H9 (cell line): ENCODE measurements at regions not wholly inside any gene's neighbourhood (a gene's known extent, or its start where the extent isn't known, plus 50 kb on each side); places are given as distances from the start of the nearest gene placed in this dataset.

Experiments used
- DNase-seq: peaks from one replicate; pipeline ENCODE4 v3.0.0-alpha.2; 2017
- H2AFZ ChIP-seq: one replicate; pipeline ENCODE4 v1.6.1; 2013; ENCODE audit warnings: mild to moderate bottlenecking, low read length, control low read depth, moderate library complexity
- H2AK5ac ChIP-seq: 2 replicates; pipeline ENCODE4 v1.6.1; 2013; ENCODE audit warnings: low read length, control low read depth, mixed read lengths; ENCODE audit not compliant: insufficient read length
- H2BK120ac ChIP-seq: one replicate; pipeline ENCODE4 v1.6.1; 2013; ENCODE audit warnings: low read depth, mild to moderate bottlenecking, low read length, control low read depth, inconsistent platforms; ENCODE audit not compliant: poor library complexity, severe bottlenecking
- H2BK12ac ChIP-seq: 2 replicates; pipeline ENCODE4 v1.6.1; 2013; ENCODE audit warnings: low read length, control low read depth, mixed read lengths, low read depth; ENCODE audit not compliant: insufficient read length
- H2BK15ac ChIP-seq: 2 replicates; pipeline ENCODE4 v1.6.1; 2013; ENCODE audit warnings: low read depth, low read length, control low read depth
- H2BK20ac ChIP-seq: one replicate; pipeline ENCODE4 v1.6.1; 2013; ENCODE audit warnings: low read depth, mild to moderate bottlenecking, low read length, control low read depth, inconsistent platforms; ENCODE audit not compliant: poor library complexity, severe bottlenecking
- H2BK5ac ChIP-seq: 2 replicates; pipeline ENCODE4 v1.6.1; 2013; ENCODE audit warnings: low read length, control low read depth, mixed read lengths; ENCODE audit not compliant: insufficient read length
- H3K14ac ChIP-seq: 2 replicates; pipeline ENCODE4 v1.6.1; 2013; ENCODE audit warnings: low read length, control low read depth; ENCODE audit not compliant: insufficient read depth
- H3K18ac ChIP-seq: 2 replicates; pipeline ENCODE4 v1.6.1; 2013; ENCODE audit warnings: low read depth, mild to moderate bottlenecking, mixed read lengths, low read length, control low read depth; ENCODE audit not compliant: insufficient read length
- H3K23ac ChIP-seq: 2 replicates; pipeline ENCODE4 v1.6.1; 2013; ENCODE audit warnings: low read length, control low read depth, mixed read lengths, low read depth; ENCODE audit not compliant: insufficient read length
- H3K23me2 ChIP-seq: 2 replicates; pipeline ENCODE4 v1.6.1; 2013; ENCODE audit warnings: low read depth, mild to moderate bottlenecking, mixed read lengths, low read length, control low read depth; ENCODE audit not compliant: insufficient read length, poor library complexity, severe bottlenecking
- H3K27ac ChIP-seq: 2 replicates; pipeline ENCODE4 v1.5.1; 2013; ENCODE audit warnings: low read length, control low read depth, mixed read lengths, low read depth; ENCODE audit not compliant: insufficient read length
- H3K27me3 ChIP-seq: 2 replicates; pipeline ENCODE4 v1.6.1; 2013; ENCODE audit warnings: low read length, control low read depth, inconsistent platforms; ENCODE audit not compliant: insufficient read depth
- H3K4ac ChIP-seq: 2 replicates; pipeline ENCODE4 v1.6.1; 2013; ENCODE audit warnings: low read depth, mild to moderate bottlenecking, control low read depth, inconsistent platforms, low read length, moderate library complexity
- H3K4me1 ChIP-seq: 2 replicates; pipeline ENCODE4 v1.6.1; 2013; ENCODE audit warnings: low read length, control low read depth, inconsistent platforms; ENCODE audit not compliant: insufficient read depth
- H3K4me2 ChIP-seq: 2 replicates; pipeline ENCODE4 v1.6.1; 2013; ENCODE audit warnings: low read length, control low read depth, mixed read lengths; ENCODE audit not compliant: insufficient read length, insufficient read depth
- H3K56ac ChIP-seq: 2 replicates; pipeline ENCODE4 v1.6.1; 2013; ENCODE audit warnings: low read depth, mild to moderate bottlenecking, mixed read lengths, low read length, control low read depth; ENCODE audit not compliant: insufficient read length
- H3K79me1 ChIP-seq: 2 replicates; pipeline ENCODE4 v1.6.1; 2013; ENCODE audit warnings: low read depth, mild to moderate bottlenecking, moderate library complexity, low read length, control low read depth, inconsistent platforms; ENCODE audit not compliant: insufficient read depth, poor library complexity, severe bottlenecking
- H3K79me2 ChIP-seq: 2 replicates; pipeline ENCODE4 v1.6.1; 2013; ENCODE audit warnings: low read length, control low read depth, inconsistent platforms; ENCODE audit not compliant: insufficient read depth
- H3K9ac ChIP-seq: 2 replicates; pipeline ENCODE4 v1.6.1; 2013; ENCODE audit warnings: low read length, control low read depth, mixed read lengths; ENCODE audit not compliant: insufficient read length; ENCODE audit errors: extremely low read depth
- H3K9me3 ChIP-seq: one replicate; pipeline ENCODE4 v1.6.1; 2013; ENCODE audit warnings: low read depth, low read length, inconsistent platforms; ENCODE audit not compliant: control insufficient read depth
- H3T11ph ChIP-seq: one replicate; pipeline ENCODE4 v1.6.1; 2013; ENCODE audit warnings: mild to moderate bottlenecking, low read length, control low read depth, inconsistent platforms
- H4K20me1 ChIP-seq: one replicate; pipeline ENCODE4 v1.6.1; 2013; ENCODE audit not compliant: control insufficient read depth, insufficient read length, insufficient read depth
- H4K5ac ChIP-seq: 2 replicates; pipeline ENCODE4 v1.6.1; 2013; ENCODE audit warnings: low read depth, mild to moderate bottlenecking, mixed read lengths, low read length, control low read depth; ENCODE audit not compliant: insufficient read length
- H4K8ac ChIP-seq: replicated peaks from 2 replicates; pipeline ENCODE4 v1.6.1; 2013; ENCODE audit warnings: low read length, control low read depth, mixed read lengths, low read depth; ENCODE audit not compliant: insufficient read length
- H4K91ac ChIP-seq: 2 replicates; pipeline ENCODE4 v1.6.1; 2013; ENCODE audit warnings: low read depth, mild to moderate bottlenecking, moderate library complexity, mixed read lengths, low read length, control low read depth; ENCODE audit not compliant: insufficient read length
- H3K27ac Mint-ChIP-seq, 3 experiments: 2 replicates in 2 of 3; 3 replicates in 1 of 3; pipeline ENCODE4 v1.8.0; 2020 to 2021; ENCODE audit warnings: mixed read lengths in 3 of 3, mild to moderate bottlenecking in 1 of 3, moderate library complexity in 1 of 3
- H3K27me3 Mint-ChIP-seq: 2 replicates; pipeline ENCODE4 v1.8.0; 2021; ENCODE audit warnings: low read depth, mild to moderate bottlenecking, moderate library complexity, mixed read lengths
- H3K36me3 Mint-ChIP-seq, 3 experiments: 2 replicates in 2 of 3; 3 replicates in 1 of 3; pipeline ENCODE4 v1.8.0; 2020 to 2021; ENCODE audit warnings: low read depth in 3 of 3, mixed read lengths in 3 of 3; ENCODE audit not compliant: insufficient read depth in 1 of 3
- H3K4me1 Mint-ChIP-seq, 2 experiments: 2 replicates each; pipeline ENCODE4 v1.8.0; 2020; ENCODE audit warnings: mixed read lengths in 2 of 2
- H3K4me3 Mint-ChIP-seq, 2 experiments: 2 replicates in 1 of 2; 3 replicates in 1 of 2; pipeline ENCODE4 v1.8.0; 2020 to 2021; ENCODE audit warnings: mild to moderate bottlenecking in 2 of 2, mixed read lengths in 2 of 2, moderate library complexity in 1 of 2
- H3K9me3 Mint-ChIP-seq, 2 experiments: 2 replicates in 1 of 2; 3 replicates in 1 of 2; pipeline ENCODE4 v1.8.0; 2020; ENCODE audit warnings: mild to moderate bottlenecking in 2 of 2, mixed read lengths in 2 of 2, moderate library complexity in 1 of 2
- WGBS: extraction: QIAGEN DNeasy Blood & Tissue Kit; methylation state at CpG from one replicate; pipeline ENCODE4 v1.1.7; 2013; ENCODE audit warnings: missing lambda C conversion rate, low lambda C conversion rate, mixed read lengths; ENCODE audit not compliant: insufficient read length; ENCODE audit errors: extremely low coverage; 5-methylcytosine and 5-hydroxymethylcytosine counted together
- TF ChIP-seq, protein P1 (sequence below): fragments of 200-600 bp; sonication (generic); conservative IDR thresholded peaks from 3 replicates; pipeline ENCODE4 v1.8.0; 2021; ENCODE audit warnings: antibody characterized with exemption, mild to moderate bottlenecking

DNA sequence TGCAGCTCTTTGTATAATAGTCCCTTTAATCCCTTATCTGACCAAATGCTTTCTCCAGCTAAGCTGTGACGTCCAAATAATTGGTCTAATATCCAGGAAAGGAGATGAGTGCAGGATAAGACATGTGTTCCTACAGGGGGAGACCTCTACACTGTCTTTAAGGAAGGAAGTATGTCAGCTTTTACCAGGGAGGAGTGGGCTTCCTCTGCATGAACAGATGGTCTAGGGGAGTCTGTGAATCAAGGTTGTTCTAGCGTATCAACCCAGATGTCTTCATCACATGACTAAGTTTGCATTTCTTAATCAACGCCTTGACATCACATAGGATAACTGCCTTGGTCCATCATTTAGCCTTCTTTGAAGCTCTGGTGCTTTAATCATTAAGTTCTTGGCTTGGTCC lies 528.2 kb downstream of the MRPL39 start:
- Histone ChIP-seq H3K14ac (no peak overlapping the region), H4K8ac (no peak overlapping the region)
- TF ChIP-seq, protein P1, sequence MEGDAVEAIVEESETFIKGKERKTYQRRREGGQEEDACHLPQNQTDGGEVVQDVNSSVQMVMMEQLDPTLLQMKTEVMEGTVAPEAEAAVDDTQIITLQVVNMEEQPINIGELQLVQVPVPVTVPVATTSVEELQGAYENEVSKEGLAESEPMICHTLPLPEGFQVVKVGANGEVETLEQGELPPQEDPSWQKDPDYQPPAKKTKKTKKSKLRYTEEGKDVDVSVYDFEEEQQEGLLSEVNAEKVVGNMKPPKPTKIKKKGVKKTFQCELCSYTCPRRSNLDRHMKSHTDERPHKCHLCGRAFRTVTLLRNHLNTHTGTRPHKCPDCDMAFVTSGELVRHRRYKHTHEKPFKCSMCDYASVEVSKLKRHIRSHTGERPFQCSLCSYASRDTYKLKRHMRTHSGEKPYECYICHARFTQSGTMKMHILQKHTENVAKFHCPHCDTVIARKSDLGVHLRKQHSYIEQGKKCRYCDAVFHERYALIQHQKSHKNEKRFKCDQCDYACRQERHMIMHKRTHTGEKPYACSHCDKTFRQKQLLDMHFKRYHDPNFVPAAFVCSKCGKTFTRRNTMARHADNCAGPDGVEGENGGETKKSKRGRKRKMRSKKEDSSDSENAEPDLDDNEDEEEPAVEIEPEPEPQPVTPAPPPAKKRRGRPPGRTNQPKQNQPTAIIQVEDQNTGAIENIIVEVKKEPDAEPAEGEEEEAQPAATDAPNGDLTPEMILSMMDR = no peak

More for the DNA sequence above, 528.2 kb downstream of the MRPL39 start:
- H4K91ac ChIP-seq = no peak overlapping the region
- no peak overlapping the region for H3K4me2 ChIP-seq
- H2BK120ac ChIP-seq = no peak overlapping the region
- no peak overlapping the region for H4K5ac ChIP-seq
- no peaks in the 10 kb centered on the region for H3K23me2 ChIP-seq
- no peak overlapping the region for H2BK20ac ChIP-seq
- no peaks in the 10 kb centered on the region for H3K4me1 Mint-ChIP-seq
- no CpG with 5 or more reads among the region's 3 CpGs for WGBS
- no peak overlapping the region for H3K4me3 Mint-ChIP-seq
- no peaks in the 10 kb centered on the region for H3K27me3 Mint-ChIP-seq
- no peaks in the 10 kb centered on the region for H3K27me3 ChIP-seq
- H3K9ac ChIP-seq = no peak overlapping the region
- DNase-seq = no peak
- no peak overlapping the region for H2BK12ac ChIP-seq
- no peak overlapping the region for H3K56ac ChIP-seq
- H3K36me3 Mint-ChIP-seq = no peaks in the 10 kb centered on the region; a peak in 1 of 7 replicates
- peaks cover 52 to 74% of the 10 kb centered on the region in 2 experiments for H3K9me3 Mint-ChIP-seq
- no peaks in the 10 kb centered on the region for H3K79me1 ChIP-seq
- no peaks in the 10 kb centered on the region for H4K20me1 ChIP-seq
- H2BK15ac ChIP-seq = no peak overlapping the region
- no peak overlapping the region for H3T11ph ChIP-seq
- no peaks in the 10 kb centered on the region for H3K9me3 ChIP-seq
- no peaks in the 10 kb centered on the region for H3K4me1 ChIP-seq
- H3K79me2 ChIP-seq = no peaks in the 10 kb centered on the region
- no peak overlapping the region for H3K27ac Mint-ChIP-seq
- H2AK5ac ChIP-seq = no peak overlapping the region
- H3K18ac ChIP-seq = no peak overlapping the region
- H2BK5ac ChIP-seq = no peak overlapping the region
- H3K23ac ChIP-seq = no peak overlapping the region
- no peak overlapping the region for H3K4ac ChIP-seq
- no peak overlapping the region for H2AFZ ChIP-seq
- H3K27ac ChIP-seq = no peak overlapping the region
